ENCODE measurements at regions not wholly inside any gene's neighbourhood (a gene's known extent, or its start where the extent isn't known, plus 50 kb on each side); places are given as distances from the start of the nearest gene placed in this dataset.

DNA sequence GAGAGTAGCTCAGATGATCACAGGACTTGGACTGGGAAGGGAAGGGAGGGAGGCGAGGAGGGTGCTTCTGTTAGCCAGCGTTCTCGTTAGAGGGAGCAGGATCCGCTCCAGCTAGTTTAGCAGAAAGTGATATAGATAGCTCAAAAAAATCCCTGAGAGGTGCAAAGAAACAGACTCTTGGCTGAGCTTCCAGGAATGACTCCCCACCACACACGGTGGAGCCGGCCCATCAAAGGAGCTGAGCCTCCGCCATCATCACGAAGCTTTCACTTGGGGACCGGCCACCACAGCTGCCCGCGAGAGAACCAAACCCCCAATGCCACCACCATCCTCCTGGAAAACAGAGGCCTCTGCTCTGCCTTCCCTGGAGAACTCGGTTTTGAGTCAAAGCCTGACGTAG, 124.6 kb upstream of the BCL2L14 start:
- no peak for DNase-seq

DNA sequence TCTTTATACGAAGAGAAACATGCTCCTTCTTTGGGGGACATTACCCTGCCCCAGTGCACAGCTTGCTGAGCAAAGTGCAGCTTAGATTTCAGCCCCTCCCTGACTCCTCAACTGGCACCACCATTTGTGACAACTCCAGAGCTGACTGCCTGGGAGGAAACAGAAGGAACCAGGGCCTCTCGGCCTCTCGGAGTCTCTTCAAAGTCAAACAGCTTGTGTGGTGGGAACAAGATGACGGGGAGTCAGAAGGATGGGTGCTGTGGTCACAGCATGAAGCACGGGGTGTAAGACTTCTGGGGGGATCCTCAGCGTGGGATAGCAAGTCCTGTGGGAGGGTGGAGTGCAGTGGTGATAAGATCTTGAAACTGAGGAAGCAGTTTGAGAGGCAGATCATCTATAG, 123.5 kb upstream of the BCL2L14 start:
- DNase-seq = no peak

DNA sequence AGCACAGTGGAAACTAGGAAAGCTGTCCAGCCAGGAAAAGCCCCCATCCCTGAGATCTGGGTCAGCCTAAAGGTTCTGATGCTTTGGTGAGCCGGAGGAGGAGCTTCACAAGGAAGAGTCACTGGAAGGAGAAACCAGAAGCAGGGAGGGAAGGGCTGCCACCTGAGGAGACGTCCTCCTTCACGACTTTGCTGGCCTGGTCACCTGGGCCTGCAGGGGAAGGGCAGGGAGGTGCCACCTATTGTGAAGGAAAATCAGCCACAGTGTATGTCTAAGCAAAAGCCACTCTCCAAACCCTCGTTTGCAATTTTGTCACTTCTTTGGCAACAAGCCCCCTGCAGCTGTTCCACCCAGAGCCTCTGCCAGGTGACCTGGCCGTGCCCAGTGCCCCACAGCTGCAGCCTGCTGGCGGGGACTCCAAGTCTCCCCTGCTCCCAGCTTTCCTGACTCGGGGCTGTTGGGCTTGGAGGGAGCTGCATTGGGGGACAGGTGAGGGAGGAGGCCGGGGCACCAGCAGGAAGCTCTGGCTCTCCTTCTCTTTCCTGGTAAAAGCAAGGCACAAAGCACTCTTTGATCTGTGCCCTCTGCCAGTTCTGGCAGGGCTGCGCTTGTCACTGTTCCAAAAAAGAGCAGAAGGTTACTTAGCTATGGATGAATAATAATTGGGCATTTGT, 120.9 kb upstream of the BCL2L14 start:
- DNase-seq = no peak

DNA sequence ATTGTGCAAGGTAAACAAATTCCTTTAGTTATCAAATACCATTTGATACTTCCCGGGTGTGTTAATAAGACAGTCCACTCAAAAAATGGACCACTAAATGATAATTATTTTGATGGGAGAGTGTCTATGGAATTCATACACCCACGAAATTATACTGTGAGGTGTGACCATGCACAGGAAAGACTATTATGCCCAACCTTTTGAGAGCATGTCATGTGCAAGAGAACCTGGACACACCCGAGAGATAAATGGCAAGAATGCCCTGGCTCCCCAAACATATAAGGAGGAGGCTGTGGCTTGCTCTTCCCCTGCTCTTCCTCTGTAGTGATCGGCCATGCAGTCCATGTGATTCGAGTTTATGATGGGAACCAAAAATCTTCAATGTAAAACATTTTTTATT, 119.5 kb upstream of the BCL2L14 start:
- no peak for DNase-seq

DNA sequence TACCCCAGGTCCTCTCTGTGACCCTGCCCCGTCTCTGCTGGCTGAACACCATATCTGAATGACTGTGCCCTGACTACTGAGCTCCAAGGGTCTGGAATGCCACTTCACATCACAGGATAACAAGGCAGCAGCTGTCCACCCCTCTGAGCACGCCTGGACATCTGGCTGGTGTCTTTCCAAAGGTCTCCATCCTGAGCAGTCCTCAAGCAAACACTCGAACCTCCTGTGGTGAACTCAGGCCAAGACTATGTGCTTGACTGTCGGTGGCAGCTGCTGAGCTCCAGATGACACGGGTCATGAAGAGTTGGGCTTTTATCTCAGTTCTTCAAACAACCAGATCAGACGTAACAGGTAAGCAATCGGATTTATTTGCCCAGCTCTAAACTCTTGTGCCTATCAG, 117.2 kb upstream of the BCL2L14 start:
- DNase-seq = no peak

DNA sequence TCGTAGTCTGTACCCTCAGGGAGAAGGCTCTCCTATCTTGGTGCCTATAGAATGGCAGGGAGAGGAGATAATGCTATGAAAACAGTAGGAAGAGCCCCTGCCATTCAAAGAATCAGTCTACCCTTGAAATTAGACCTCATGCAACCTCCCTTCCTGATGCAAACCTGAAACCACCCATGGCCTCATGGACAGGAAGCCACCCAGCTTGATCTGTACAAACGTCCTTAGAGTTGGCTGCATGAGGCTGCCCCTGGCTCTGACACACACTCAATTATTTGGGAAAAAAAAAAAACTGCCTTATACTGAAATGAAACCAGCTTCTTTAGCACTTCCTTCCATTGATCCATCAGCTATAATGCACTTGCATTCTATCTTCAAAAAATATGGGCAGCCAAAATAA, 116.6 kb upstream of the BCL2L14 start:
- no peak for DNase-seq

- DNase-seq = no peak
Observed at GRCh38 chr12:11958221-11959091, 112.3 kb upstream of the BCL2L14 start.

DNA sequence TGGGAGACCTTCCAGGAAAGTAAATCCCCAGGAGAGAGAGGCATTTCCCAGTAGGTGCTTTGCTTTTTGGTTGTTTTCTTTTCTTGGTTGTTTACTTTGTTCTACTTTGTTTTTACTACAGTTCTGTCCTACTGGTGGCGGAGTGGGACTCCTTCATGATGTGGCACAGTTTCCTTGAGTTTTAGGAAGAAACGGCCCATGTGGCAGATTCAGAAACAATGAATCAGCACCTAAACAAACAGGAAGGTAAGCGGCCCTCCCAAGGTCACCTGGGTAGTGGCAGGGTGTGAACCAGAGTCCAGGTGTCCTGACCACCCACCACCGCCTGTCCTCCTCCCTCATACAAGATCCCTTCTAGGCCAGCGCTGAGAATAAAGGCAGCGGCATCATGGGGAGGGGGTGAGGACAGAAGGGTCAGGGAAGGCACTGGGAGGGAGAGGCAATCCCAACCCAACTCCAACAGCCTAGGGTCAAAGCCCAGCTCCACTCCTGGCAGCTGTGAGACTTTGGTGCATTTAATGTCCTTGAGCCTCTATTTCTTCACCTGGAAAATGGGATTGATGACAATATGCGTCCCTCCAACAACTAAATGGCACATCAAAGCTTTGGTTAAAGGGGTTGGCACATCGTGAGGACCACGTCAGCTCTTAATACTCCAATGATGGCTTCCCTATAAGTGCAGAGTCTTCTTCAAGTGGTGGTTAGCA, 111.5 kb upstream of the BCL2L14 start:
- no peak for DNase-seq

DNA sequence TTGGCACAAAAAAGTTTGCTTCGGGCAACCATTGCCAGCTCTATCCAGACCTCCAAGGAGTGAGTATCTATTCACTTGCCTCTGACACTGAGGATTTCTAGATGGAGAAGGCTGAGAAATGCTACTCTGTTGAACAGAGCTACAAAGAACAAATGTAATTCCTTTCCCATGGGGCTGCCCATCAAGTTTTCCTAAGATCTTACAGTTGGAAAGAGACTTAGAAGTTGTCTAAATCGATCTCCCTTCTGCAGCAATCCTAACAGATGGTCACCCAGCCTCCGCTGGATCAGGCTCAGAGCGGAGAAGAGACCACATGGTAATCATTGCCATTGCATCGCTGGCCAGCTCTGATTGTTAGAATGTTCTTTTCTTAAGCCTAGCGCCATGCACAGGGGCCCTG, 110.1 kb upstream of the BCL2L14 start:
- no peak for DNase-seq

GRCh38 chr12:11961686-11962085, 109.1 kb upstream of the BCL2L14 start:
- no peak for DNase-seq

DNA sequence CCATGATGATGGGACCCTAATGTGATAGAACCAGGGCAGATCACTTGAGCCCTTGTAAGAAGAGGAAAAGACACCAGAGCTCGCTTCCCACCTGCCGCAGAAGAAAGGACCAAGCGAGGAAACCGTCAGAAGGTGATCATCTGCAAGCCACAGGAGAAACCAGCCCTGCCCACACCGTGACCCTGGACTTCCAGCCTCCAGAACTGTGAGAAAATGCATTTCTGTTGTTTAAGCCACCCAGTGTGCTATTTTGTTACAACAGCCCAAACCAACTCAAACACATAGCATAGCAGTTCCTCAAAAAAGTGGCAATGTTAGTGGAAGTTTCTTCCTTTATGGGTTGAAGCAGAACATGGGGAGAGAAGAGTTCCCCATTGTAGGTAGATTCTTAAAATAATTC, 107.9 kb upstream of the BCL2L14 start:
- no peak for DNase-seq

GRCh38 chr12:11963841-11964471, 106.8 kb upstream of the BCL2L14 start:
- no peak for DNase-seq

DNA sequence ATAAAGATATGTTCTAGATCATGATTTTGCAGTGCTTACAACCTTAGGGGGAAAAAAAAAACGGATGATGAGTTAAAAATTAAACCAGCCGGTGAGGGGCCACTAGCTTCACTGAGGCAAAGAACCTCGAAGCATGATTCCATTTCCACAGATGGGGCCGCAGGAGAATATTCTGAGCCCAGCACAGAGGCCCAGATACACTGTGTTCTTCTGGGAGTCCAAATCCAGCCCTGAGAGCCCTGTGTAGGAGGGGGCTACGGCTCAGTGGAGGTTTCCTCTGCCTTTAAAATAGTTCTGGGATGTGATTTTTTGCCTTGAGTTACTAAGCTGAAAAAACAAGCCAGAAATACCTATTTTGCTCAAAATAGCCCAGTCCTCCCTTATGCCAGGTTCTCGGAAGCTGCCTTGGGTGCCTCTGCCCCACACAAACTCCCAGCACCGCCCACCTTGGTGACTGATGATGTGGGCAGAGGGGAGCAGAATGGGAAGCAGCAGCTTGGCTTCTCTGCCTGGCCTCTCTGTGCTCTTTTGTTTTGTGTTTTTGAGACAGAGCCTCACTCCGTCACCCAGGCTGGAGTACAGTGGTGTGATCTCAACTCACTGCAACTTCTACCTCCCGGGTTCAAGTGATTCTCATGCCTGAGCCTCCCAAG, 105.4 kb upstream of the BCL2L14 start:
- no peak for DNase-seq

DNA sequence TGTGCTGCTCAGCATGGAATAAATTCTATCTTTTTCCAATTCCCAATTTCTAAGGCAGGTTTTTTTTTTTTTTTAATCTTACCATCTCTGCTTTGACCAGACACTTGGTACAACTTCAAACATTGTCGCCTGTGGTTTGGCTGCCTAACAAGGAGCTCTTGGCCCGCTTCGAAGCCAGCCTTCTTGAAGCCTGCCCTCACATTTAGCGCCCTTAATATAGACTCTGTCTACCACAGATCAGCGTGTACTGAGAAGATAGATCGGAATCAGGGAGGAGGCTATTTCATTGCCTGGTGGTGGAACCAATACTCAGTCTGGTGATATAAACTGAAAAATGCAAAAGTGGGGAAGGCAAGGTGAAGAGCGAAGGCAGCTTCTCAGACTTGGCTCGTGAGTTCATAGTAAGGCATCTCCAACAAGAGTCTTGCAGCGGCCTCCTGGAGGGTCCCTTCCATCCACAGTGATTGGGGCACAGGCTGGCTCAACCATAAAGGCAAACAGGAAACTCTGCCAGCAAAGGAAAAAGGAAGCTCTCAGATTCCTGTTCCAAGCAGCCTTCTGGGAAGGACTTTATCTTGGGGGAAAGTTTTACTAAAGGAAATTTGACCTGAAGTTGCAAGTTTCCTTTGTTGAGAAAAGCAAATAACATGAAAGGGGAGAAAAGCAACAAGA, 103.2 kb upstream of the BCL2L14 start:
- DNase-seq = no peak

DNA sequence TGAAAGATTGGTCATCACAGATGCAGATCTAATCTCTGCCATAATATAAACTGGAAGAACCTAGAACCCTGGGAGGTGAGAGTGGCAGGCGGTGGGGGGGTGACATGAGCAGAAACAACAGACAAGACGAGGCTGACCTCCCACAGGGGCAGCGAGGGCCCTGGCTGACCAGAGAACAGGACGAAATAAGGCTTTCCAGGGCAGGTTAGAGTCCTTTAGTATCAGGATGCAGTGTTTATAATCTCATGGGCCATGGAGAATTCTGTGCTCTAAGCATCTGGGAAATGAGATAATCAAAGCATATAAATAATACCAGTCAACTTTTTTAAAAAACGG, 102.7 kb upstream of the BCL2L14 start:
- no peak for DNase-seq

- DNase-seq = no peak
Observed at GRCh38 chr12:11968516-11968915, 102.2 kb upstream of the BCL2L14 start.

- DNase-seq = no peak
Observed at GRCh38 chr12:11969437-11970154, 101.1 kb upstream of the BCL2L14 start.

DNA sequence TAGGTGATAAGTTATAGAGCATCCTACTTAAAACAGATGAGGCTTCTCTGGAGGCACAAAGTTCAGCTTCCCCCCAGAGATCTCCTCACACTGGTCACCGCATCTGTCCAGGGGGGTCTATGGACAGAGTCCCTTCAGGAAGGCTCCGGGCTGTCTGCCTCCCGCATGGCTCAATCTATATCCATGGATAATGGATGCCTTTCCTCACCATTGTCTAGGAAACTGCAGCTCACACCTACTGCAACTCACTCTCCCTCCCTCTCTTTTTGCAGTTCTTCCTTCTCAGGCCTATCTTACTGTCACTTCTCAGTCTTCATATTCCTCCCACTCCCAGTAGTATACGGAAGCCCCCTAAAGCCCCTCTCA, 100.6 kb upstream of the BCL2L14 start:
- DNase-seq = no peak

DNA sequence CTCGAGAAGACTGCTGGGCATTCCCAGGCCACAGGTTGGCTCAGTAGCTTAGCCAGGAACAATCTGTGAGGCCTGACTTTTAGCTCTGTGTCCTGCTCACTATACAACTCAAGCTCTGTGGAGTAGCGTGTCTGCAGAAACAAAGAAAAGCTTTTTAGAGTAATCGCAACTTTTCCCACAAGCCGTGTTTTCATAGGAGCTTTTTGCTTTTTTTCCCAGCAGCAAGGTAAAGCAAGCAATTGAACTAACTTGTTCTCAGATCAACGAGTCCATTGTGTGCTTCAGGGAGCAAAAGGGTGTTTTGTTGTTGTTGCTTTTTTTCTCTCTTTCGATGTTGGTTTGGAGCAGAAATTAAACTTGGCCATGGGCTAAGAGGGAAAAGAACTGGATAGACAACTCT, 97.3 kb upstream of the BCL2L14 start:
- no peak for DNase-seq

GRCh38 chr12:11976005-11976404, 94.7 kb upstream of the BCL2L14 start:
- DNase-seq = no peak

GRCh38 chr12:11978726-11979384, 91.9 kb upstream of the BCL2L14 start:
- DNase-seq = no peak
